ENCODE measurements at regions not wholly inside any gene's neighbourhood (a gene's known extent, or its start where the extent isn't known, plus 50 kb on each side); places are given as distances from the start of the nearest gene placed in this dataset.

GRCh38 chr2:22513563-22513962, 871.4 kb upstream of the KLHL29 start:
- no peak for TF ChIP-seq TAF1 (IDR thresholded peaks at IDR 0.05; ENCODE audit: borderline replicate concordance, insufficient read depth, low read length)
- no peak for TF ChIP-seq FOXP2 (optimal IDR thresholded peaks at IDR 0.05; ENCODE audit: borderline replicate concordance, extremely low read depth, extremely low read length, insufficient read depth)
- TF ChIP-seq REST (IDR thresholded peaks at IDR 0.05; ENCODE audit: insufficient read depth in 1 of 2, low read depth in 2 of 2, low read length in 2 of 2), result no peak

Data from PFSK-1 (cell line).